ENCODE measurements at regions not wholly inside any gene's neighbourhood (a gene's known extent, or its start where the extent isn't known, plus 50 kb on each side); places are given as distances from the start of the nearest gene placed in this dataset.

DNA sequence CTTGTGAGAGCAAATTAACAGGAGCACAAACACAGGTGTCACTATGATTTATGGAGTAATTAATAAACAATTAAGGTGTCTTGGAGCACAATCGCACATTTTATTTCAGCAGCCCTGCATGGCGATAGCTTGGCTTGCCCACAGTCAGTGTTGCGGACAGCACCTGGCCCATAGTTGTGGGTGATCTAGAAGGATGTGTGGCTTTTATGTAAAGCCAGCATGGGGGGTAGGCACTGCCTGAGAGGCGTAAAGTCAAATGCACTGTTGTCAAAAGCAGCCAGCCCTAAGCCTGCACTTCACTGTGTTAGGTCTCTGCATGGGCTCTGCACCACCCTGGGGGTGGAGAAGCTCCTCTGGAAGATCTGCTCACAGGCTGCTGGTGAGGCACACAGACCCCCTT, 177.4 kb upstream of the PPP2R3A start:
- H4K5ac ChIP-seq (ENCODE audit: low read depth, low read length): no peak overlapping the region
- H2BK120ac ChIP-seq (ENCODE audit: low read depth, low read length): no peak overlapping the region
- no peak overlapping the region for H2BK5ac ChIP-seq (ENCODE audit: low read depth, low read length, poor library complexity, severe bottlenecking)
- H4K8ac ChIP-seq (ENCODE audit: low read depth in 2 of 2, low read length in 2 of 2): no peak overlapping the region
- in situ Hi-C loops (cut with MboI; ENCODE audit: low sequenced_read_pairs) (no loop called here), intact Hi-C loops (cut with micrococcal nuclease) (no loop called here), dilution Hi-C loops (cut with HindIII; ENCODE audit: low sequenced_read_pairs, unreplicated experiment) (no loop called here)
- no peak overlapping the region for H3K27ac ChIP-seq (ENCODE audit: insufficient read depth, low read length)
- no peaks in the 10 kb centered on the region for H3K9me3 ChIP-seq (ENCODE audit: control insufficient read depth, insufficient read depth, low read length)
- H2BK20ac ChIP-seq (ENCODE audit: low read depth, low read length): no peak overlapping the region
- H3K18ac ChIP-seq (ENCODE audit: low read depth, low read length): no peak overlapping the region
- no peak overlapping the region for H4K91ac ChIP-seq (ENCODE audit: insufficient read depth, low read depth, low read length)
- ATAC-seq (ENCODE audit: low read depth): no peak
- H2AK5ac ChIP-seq (ENCODE audit: low read depth, low read length): no peak overlapping the region
- H3K27me3 ChIP-seq (ENCODE audit: control insufficient read depth, insufficient read depth, low read length): no peaks in the 10 kb centered on the region
- no peaks in the 10 kb centered on the region for H4K20me1 ChIP-seq (ENCODE audit: insufficient read depth, low read length)
- H3K4me2 ChIP-seq (ENCODE audit: low read depth, low read length): no peak overlapping the region
- H3K79me1 ChIP-seq (ENCODE audit: low read depth in 1 of 2, low read length in 2 of 2): no peaks in the 10 kb centered on the region
- H2AK9ac ChIP-seq (replicated peaks; ENCODE audit: low read depth, low read length, poor library complexity): no peak overlapping the region
- ChIA-PET CTCF (no interaction called here), POLR2A (ENCODE audit: unreplicated experiment) (no interaction called here)
- no peak overlapping the region for H3K56ac ChIP-seq (ENCODE audit: extremely low read depth, insufficient read depth, low read length)
- H3K23ac ChIP-seq (ENCODE audit: low read depth, low read length): no peak overlapping the region
- H2AFZ ChIP-seq (replicated peaks; ENCODE audit: low read length, poor library complexity): no peak overlapping the region
- H3K14ac ChIP-seq (replicated peaks; ENCODE audit: low read depth, low read length): no peak overlapping the region
- H3K9me1 ChIP-seq (ENCODE audit: insufficient read depth, low read length): no peaks in the 10 kb centered on the region
- no peak overlapping the region for H3K4ac ChIP-seq (ENCODE audit: low read depth, low read length)
- H3K36me3 ChIP-seq (ENCODE audit: control insufficient read depth, insufficient read depth, low read length): no peaks in the 10 kb centered on the region
- H2BK15ac ChIP-seq (ENCODE audit: low read depth, low read length): no peak overlapping the region
- no peak for DNase-seq
- no TSS peak for BruUV-seq (replicated peaks)
- H3K9ac ChIP-seq (ENCODE audit: low read depth, low read length): no peak overlapping the region
- H3K4me3 ChIP-seq (ENCODE audit: insufficient read depth, low read depth, low read length): no peak overlapping the region
- TF ChIP-seq POLR2A (IDR thresholded peaks at IDR 0.05; ENCODE audit: low read depth, low read length): no peak
- no peak for TF ChIP-seq CEBPB (IDR thresholded peaks at IDR 0.05; ENCODE audit: low read depth, low read length)
- TF ChIP-seq RAD21 (IDR thresholded peaks at IDR 0.05; ENCODE audit: low read length): no peak
- TF ChIP-seq, protein P1, sequence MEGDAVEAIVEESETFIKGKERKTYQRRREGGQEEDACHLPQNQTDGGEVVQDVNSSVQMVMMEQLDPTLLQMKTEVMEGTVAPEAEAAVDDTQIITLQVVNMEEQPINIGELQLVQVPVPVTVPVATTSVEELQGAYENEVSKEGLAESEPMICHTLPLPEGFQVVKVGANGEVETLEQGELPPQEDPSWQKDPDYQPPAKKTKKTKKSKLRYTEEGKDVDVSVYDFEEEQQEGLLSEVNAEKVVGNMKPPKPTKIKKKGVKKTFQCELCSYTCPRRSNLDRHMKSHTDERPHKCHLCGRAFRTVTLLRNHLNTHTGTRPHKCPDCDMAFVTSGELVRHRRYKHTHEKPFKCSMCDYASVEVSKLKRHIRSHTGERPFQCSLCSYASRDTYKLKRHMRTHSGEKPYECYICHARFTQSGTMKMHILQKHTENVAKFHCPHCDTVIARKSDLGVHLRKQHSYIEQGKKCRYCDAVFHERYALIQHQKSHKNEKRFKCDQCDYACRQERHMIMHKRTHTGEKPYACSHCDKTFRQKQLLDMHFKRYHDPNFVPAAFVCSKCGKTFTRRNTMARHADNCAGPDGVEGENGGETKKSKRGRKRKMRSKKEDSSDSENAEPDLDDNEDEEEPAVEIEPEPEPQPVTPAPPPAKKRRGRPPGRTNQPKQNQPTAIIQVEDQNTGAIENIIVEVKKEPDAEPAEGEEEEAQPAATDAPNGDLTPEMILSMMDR (conservative IDR thresholded peaks at IDR 0.05; ENCODE audit: low read depth, low read length): no peak
- no peak for TF ChIP-seq MXI1 (IDR thresholded peaks at IDR 0.05; ENCODE audit: borderline replicate concordance, low read depth, low read length)
- no peak for TF ChIP-seq RFX5 (IDR thresholded peaks at IDR 0.05; ENCODE audit: low read depth, low read length)
- TF ChIP-seq SMC3 (IDR thresholded peaks at IDR 0.05; ENCODE audit: low read depth, low read length): no peak
- TF ChIP-seq USF2 (IDR thresholded peaks at IDR 0.05; ENCODE audit: low read depth, low read length): no peak
- no peak for TF ChIP-seq MAFK (IDR thresholded peaks at IDR 0.05; ENCODE audit: low read depth, low read length)
- no peak for TF ChIP-seq CHD1 (IDR thresholded peaks at IDR 0.05; ENCODE audit: low read depth, low read length)
- TF ChIP-seq FOS (IDR thresholded peaks at IDR 0.05; ENCODE audit: low read depth, low read length): no peak
- TF ChIP-seq MAZ (IDR thresholded peaks at IDR 0.05; ENCODE audit: borderline replicate concordance, low read depth, low read length): no peak
- TF ChIP-seq NFE2L2 (IDR thresholded peaks at IDR 0.05; ENCODE audit: low read depth, low read length): no peak
- TF ChIP-seq BHLHE40 (IDR thresholded peaks at IDR 0.05; ENCODE audit: low read depth, low read length): no peak
- no peak for TF ChIP-seq RCOR1 (IDR thresholded peaks at IDR 0.05; ENCODE audit: insufficient replicate concordance, low read length)
- TF ChIP-seq, protein P2, sequence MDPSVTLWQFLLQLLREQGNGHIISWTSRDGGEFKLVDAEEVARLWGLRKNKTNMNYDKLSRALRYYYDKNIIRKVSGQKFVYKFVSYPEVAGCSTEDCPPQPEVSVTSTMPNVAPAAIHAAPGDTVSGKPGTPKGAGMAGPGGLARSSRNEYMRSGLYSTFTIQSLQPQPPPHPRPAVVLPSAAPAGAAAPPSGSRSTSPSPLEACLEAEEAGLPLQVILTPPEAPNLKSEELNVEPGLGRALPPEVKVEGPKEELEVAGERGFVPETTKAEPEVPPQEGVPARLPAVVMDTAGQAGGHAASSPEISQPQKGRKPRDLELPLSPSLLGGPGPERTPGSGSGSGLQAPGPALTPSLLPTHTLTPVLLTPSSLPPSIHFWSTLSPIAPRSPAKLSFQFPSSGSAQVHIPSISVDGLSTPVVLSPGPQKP (IDR thresholded peaks at IDR 0.05; ENCODE audit: borderline replicate concordance, low read depth, low read length): no peak
- WGBS, 2 experiments (ENCODE audit: extremely low coverage in 2 of 2, insufficient read length in 1 of 2): 33% methylated on average over 1 of the region's 4 CpGs; no CpG with 5 or more reads in 1 of the 2 experiments
- H3K4me1 ChIP-seq (ENCODE audit: control insufficient read depth, insufficient read depth, low read length): no peaks in the 10 kb centered on the region
